NCI-H1694 (cell line): ENCODE measurements at regions not wholly inside any gene's neighbourhood (a gene's known extent, or its start where the extent isn't known, plus 50 kb on each side); places are given as distances from the start of the nearest gene placed in this dataset.

Experiments
- DNase-seq: peaks from one replicate; lab custom pipeline; 2025; lab: John Stamatoyannopoulos, UW

DNA sequence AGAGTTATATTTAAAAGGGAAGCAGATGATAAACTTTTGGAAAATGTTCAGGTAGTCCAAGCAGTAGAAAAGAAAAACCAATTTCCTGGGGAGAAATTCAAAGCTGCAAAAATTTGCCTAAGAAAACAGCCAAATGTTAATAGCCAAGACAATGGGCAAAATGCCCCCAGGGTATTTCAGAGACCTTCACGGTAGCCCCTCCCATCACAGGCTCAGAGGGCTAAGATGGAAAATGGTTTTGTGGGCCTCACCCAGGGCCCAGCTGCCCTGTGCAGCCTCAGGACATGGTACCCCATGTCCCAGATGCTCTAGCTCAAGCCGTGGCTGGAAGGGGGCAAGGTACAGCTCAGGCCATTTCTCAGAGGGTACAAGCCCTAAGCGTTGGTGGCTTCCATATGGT lies 391.0 kb downstream of the ZIC4 start:
- no peak for DNase-seq

DNA sequence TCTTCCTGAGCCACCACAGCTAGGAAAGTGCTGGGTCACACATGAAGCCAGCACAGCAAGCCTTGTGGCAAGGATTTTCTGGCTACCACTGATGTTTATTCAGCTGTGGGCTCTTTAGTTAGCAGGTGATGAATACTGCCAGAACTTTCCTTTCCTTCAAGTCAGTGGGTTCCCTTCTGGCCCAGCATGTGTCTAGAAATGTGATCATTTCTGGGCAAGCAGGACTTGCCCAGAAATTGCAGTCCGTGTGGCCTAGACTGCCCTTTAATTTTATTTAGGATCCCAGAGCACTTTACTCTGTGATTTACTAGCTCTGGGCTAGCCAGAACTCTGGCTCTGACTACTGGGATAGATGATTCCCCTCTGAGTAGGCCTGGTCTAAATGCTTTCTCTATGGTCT lies 397.5 kb downstream of the ZIC4 start:
- no peak for DNase-seq

DNA sequence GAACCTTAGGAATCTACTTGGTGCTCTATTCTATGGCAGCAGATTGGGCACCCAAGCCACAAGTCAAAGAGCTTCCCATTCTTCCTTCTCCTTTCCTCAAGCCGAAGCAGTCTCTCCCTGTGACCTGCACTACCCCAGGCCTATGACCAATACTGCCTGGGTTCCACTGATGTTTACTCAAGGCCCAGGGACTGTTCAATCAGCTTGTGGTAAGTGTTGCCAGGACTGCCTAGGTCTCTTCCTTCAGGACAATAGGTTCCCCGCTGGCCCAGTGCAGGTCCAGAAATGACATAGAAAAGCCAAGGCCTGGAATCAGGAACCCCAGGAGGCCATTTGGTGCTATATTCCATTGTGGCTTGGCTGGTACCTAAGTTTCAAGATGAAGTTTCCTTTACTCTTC lies 397.9 kb downstream of the ZIC4 start:
- DNase-seq, result no peak

DNA sequence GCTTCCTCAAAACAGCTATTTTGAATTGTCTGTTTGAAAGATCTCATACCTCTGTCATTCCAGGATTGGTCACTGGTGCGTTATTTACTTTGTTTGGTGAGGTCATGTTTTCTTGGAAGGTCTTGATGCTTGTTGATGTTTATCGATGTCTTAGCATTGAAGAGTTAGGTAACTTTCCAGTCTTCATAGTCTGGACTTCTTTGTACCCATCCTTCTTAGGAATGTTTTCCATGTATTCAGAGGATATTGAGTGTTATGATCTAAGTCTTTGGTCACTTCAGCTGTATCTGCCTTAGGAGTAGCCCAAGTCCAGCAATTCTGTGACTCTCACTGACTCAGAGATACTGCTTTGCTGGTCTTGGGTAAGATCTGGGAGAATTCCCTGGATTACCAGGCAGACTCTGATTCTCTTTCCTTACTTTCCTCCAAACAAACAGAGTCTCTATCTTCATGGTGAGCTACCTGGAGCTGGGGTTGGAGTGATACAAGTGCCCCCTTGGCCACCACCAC lies 398.6 kb downstream of the ZIC4 start:
- no peak for DNase-seq

DNA sequence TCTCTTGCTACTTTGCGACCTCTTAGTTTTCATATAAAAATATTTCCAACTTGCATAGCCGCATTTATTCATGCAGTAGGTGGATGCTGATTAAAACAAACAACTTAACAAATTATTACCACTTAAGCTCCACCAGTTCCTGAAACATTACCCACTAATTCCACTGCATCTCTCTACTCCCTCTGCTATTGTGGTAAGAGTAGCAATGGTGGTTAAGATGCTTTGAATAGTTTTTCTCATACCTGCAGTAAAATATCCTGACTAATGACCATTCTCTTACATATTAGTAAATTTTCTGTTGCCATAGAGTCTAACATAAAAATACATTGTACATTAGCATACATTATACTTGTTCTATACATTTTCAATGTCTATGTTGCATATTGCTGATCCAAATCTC lies 397.6 kb upstream of the PLSCR5 start:
- DNase-seq, result no peak

DNA sequence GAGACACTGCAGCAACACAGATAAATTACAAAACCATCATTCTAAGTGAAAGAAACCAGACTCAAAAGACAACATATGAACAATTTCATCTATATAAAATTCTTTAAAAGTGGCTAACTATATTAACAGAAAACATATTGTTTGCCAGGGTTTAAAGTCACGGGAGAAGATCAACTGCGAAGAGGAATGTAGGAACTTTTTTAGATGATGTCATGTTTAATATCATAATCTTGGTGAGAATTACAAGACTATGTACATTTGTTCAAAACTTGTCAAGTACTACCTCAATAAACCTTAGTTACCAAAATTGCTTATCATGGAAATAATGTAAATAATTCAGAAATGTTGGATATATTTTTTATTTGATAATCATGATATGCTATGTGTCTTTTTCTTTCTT lies 395.1 kb upstream of the PLSCR5 start:
- DNase-seq, result no peak

DNA sequence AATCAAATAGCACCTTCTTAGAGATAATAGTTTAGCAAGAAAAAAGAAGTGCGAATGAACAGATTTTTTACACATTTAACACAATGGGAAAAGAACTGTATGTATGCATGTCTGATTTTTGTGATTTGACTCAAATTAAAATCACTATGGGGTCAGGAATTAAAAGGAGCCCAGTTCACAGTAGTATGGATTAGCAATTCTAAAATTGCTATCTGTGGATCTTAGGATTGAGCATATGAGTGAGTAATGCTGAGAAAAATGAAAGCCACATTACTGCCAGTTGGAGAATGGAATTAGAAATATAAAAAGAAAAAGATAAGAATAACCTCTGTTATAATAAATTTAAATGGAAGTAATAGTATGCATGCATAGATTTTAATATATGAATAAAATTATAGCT lies 386.8 kb upstream of the PLSCR5 start:
- DNase-seq, result no peak

DNA sequence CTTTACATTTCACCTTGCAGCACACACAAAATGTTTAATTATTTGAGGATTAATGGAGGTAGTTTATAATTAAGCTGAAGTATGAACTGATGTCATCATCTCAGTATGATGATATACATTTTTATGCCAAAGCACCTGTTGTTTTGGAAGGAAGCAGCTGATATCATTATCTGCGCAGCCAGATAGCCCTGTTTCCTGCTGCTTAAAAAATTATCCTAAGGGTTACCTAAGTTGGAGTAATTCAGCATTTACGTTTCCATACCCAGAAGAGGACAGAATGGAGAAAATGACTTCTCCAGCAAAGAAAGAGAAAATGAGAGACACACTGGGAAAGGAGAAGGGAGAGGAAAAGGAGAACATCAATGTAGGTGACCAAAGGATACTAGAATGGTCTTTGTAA lies 370.3 kb upstream of the PLSCR5 start:
- no peak for DNase-seq

DNA sequence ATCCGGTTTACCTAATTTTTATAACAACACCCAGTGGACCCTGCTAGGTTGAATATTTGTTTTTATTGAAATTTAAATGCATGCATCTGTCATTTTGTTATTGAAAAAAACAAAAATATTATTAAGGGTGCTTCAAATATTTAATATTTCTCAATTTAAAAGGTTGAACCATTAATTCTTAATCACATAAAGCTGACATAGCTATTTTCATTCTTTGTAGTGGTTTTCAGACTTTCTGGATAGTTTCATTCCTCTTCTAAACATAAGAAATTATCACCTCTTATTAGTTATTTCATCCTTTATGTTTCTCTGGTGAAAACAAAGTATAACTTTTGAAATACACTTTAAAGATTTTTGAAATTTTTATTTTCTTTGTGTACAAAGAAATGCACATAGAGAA lies 369.9 kb upstream of the PLSCR5 start:
- DNase-seq, result no peak

DNA sequence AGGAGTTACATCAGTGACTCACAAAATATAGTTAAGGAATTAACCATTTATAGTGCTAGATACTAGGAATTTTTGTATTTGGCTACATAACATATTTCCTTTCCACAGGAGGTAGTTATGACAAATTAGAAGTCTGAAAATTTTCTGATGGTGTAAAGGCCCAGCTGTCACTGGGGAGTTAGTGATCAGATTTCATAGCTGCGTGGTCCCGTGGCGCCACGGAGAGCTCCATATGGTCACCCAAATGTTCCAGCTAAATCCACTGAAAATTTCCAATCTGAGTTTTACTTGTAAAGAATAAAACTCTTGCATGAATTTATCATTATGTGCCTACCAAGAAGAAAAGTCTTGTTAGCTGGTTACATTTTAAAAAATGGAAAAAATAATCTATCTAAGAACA lies 368.9 kb upstream of the PLSCR5 start:
- peak; percentile 72 for DNase-seq

DNA sequence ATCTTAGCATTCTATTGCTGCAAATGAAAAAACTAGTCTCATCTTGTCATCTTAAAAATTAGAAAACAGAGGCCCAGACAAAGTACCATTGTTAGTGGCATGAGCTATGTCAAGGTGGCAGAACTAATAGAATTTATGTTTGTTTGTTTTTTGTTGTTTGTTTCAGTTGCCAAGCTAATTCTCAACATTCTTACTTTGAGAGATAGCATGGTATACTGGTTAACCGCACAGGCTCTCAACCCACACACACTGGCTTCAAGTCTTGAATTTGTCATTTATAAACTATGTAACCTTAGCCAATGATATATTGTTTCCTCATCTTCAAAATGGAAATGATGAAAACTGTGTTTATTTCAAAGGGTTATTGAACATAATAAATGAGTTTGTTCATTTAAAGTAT lies 367.6 kb upstream of the PLSCR5 start:
- DNase-seq, result no peak

DNA sequence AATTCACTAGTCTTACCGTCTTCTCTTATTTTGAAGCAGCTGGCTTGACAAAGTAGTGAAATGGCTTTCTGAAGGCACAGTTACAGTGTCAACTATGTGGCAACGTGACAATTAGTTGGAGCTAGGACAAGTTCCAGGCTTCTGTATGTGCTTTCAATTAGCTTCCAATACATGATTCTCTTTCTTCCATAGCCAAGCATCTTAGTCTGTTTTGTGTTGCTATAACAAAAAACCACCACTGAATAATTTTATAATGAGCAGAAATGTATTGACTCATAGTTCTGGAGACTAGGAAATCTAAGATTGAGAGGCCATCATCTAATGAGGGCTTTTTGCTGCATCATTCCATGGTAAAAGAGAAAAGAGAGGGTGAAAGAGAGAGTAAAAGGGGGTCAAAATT lies 365.1 kb upstream of the PLSCR5 start:
- DNase-seq, result no peak

DNA sequence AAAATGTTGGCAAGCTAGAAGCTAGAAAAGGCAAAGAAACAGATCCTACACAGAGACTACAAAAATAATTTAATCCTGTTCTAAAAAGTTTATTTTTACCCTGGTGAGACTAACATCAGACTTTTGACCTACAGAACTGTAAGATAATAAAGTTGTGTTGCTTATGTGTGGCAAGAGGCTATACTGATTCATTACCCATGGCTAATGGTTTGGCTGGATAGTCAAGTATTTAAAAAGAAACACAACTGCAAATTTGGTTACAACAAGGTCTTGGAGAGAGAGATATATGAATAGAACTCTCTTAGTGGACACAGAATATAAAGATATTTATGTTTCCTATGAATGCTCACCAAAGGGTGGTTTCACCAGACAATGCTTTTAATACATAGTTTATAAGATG lies 364.2 kb upstream of the PLSCR5 start:
- no peak for DNase-seq

DNA sequence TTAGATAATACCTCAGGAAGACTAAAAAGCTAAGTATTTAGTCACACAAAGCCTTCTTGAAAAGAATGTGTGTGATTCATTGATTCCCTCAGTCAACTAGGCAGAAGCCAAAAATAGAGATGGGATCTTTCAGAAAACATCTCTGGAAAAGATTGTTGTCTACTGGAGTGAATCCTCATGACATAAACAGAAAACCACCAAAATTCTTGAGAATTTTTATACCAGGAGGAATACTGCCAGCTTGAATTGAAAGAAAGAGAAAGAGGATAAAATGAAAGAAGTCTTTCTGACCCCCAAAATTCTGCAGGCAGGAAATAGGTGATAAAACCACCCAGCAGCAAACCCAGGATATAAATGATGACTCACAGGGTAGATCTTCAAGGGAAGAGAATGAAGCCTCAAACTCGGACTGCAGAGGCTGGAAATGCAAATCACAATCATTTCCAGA lies 363.1 kb upstream of the PLSCR5 start:
- DNase-seq, result no peak

DNA sequence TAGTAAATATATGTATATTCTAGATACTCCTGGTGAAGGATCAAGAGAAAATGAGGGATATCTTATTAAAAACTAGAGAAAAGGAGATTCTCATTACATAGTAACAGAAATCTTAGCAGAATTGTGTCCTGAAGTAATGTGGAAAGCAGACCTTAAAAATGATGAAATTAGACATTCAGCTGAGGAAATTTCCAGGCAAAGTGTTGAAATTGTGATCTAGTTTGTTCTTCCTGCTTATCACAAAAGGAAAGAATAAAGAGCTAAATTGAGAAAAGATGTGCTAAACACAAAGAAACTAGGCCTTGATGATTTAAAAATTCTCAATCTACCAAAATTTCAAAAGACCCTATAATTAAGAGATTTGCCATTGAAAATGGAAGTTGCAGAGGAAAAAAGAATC lies 362.6 kb upstream of the PLSCR5 start:
- no peak for DNase-seq

DNA sequence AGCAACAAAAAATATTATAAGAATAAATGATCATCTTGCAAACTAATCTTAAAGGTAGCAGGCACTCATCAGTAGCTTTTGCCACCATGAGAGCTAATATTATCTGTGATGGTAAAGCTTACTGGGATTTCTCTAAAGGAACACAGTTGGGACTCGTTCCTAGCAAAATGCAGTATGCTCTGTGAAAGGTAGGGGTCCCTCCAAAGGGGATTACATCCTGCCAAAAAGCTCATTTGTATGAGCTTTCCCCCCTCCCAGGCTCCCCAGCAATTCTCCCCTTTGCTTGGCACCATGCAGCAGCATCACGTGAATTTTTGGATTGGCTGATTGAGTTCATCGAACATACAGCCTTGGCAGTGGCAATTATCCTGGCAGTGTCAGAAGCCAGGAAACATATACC lies 361.0 kb upstream of the PLSCR5 start:
- no peak for DNase-seq

DNA sequence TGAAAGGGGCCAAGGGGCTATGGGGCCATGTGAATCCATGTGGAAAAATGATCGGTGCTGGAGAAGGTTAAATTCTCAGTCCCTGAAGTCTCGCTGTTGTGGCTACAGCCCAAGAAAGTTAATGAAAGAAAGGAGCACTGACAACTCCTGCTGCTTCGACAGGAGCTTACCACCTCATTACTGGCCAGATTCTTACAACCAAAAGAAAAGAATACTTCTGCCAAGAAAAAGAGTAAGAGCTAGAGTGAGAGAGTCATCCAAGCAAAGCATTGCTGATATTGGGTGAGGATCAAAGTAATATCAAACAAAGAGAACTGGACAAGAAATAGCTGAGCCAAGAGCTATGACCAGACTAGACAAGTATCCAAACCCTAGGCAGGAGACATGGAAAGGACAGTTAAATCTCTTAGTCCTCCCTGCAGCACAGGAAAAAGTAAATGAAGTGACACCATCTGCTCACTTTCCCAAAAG lies 348.4 kb upstream of the PLSCR5 start:
- no peak for DNase-seq

DNA sequence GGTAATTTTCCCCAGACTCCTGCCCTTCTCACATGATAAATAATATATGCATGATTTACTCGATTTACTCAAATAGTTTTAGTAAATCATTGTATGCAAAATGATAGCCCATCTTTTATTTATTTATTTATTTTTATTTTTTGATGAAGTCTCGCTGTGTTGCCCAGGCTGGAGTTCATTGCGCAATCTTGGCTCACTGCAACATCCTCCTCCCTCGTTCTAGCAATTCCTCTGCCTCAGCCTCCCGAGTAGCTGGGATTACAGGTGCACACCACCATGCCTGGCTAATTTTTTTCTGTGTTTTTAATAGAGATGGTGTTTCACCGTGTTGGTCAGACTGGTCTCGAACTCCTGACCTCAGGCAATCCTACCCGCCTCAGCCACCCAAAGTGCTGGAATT lies 343.8 kb upstream of the PLSCR5 start:
- DNase-seq, result no peak

DNA sequence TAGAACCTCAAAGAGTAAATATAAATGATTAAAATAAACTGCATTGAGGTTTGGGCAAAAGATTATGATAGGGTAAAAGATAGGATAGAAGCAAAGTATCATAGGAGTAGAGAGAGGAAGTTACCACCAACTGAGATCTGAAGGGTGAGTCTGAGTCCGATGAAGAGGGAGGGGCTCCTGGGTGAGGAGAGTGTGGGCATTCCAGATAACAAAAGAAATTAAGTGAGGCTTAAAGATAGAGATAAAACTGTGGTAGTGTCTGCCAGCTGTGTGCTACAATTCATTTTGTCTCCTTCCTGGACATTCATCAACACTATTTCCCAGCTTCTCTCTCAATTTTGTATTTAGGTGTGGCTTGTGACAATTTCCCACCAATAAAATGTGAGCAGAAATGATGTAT lies 343.0 kb upstream of the PLSCR5 start:
- DNase-seq, result no peak

DNA sequence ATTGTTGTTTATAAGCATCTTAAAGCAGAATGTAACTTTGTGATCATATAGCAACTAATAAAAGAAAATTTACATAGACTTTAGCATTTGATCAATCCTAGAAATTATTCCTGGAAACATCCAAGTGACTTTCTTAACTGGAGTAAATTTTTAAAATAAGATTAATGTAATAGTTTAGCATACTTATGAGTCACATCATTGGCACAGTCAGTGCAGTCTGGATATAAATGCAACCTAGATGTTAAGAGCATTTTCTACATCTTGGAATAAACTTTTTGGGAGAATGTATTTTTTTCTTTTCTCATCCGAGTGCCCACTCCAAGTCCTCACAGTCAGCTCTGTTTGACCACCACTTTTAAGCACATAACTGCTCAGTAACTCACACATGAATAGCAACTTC lies 324.6 kb upstream of the PLSCR5 start:
- no peak for DNase-seq

DNA sequence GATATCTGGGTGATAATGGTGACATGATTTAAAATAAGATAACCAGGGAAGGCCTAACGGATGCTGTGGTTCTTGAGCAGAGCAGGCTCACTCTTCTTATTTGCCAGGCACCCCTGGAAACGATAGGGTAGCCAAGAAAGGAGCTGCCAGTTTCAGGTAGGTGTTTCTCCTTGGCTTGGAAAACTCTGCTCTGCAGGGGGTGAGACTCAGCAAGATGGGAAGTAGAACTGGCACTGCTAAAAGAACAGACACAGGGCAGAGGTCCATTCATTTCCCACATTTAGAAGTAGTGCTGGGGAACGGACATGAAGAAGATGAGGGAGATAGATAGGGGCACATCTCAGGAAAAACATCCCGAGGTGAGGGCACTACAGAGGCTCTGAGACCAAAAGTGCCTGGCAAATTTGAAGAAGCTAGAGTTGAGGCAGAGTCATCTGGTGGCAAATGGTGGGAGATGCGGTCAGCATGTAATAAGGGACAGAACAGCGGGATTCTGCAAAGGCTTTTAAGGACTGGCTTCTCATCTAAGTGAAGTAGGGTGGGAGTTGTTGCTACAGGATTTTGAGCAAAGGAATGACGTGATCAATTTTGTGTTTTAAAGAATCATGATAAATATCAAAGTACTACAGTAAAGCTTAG lies 323.4 kb upstream of the PLSCR5 start:
- DNase-seq, result no peak

DNA sequence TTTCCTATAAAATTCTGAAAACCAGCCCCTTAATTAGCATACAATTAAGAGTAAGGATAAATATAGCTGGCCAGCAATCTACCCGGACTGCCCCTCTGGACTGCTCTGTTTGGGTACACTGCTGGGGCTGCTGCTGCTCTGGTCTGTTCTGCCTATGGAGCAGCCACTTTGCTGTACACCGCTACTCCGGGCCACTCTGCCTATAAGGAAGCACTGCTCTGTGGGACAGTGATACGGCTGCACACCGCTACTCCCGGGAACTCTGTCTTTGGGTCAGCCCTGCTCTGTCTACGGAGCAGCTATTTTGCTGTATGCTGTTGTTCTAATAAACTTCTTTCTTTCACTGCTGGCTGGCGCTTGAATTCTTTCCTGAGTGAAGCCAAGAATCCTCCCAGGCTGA lies 316.5 kb upstream of the PLSCR5 start:
- DNase-seq, result no peak

DNA sequence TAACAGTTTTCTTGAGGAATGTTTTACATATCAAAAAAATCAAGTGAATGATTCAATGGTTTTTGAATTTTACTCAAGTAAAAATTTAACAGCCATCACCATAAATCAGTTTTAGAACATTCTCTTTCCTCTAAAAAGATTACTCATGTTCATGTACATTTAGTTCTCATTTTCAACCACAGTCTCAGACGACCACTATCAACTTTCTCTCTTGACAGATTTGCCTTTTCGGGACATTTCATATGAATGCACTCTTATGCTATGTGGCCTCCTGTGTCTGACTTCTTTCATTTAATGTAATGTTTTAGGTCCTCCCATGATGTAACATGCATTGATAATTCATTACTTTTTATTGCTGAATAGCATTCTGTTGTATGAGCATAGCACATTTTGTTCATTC lies 309.3 kb upstream of the PLSCR5 start:
- no peak for DNase-seq

DNA sequence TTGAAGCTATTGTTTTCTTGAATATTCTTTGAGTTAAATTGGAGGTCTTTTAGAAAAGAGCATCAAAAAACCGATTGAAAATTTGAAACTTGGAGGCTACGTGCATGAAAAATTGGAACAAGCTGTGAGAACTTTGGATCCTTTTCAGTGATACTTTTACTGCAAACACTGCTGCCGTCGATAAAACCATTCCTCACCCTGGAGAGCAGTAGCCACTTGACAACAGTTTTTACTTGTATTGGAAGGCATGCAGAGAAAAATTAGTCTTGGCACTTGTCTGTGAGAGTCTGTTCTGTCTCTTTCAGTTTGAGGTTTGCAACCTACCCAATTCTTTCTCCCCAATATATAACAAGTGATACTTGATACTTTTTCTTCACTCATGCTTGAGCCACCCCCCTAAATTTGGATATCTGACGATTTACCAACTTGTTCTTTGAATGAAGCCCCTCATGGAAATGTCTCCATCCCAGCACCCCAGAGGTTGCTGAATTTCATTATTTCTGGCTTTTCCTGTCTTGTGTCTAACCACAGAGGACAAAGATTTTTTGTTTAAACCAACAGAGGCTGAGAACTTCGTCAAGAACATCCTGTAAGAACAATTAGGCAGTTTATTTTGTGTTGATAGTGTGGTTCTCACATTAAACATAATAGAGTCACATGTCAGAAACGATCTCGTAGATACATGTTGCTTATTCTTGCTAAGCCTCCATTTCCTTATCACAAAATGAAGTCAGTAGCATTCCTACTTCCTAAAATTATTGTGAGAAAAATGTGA lies 307.3 kb upstream of the PLSCR5 start:
- no peak for DNase-seq
